Amygdala (tissue), 56 donors: ENCODE measurements at regions not wholly inside any gene's neighbourhood (a gene's known extent, or its start where the extent isn't known, plus 50 kb on each side); places are given as distances from the start of the nearest gene placed in this dataset.
A peak's percentile ranks its signal among the peaks of the same experiment; 100 is the strongest.
"Not testable (repeated sequence)": the region's sequence is repeated elsewhere in the genome, so short reads cannot be mapped to it uniquely, and the experiment has no call there.

Experiments used
- DNase-seq, 56 donors: peaks; one replicate each; lab custom pipeline; 2025; lab: John Stamatoyannopoulos, UW

- no peak for DNase-seq
These were observed 65.3 kb downstream of the CUZD1 start for GRCh38 chr10:122780391-122780790.

- no peak for DNase-seq
These were observed 65.7 kb downstream of the CUZD1 start for GRCh38 chr10:122779924-122780323.

GRCh38 chr10:122777515-122778059 lies 68.1 kb downstream of the CUZD1 start:
- no peak for DNase-seq

- peak in 10 of 56 donors; percentile 3 to 32 (median 10) for DNase-seq
These were observed 71.4 kb downstream of the CUZD1 start for GRCh38 chr10:122774231-122774630.

- not testable (repeated sequence) for DNase-seq
These were observed 71.8 kb upstream of the C10orf120 start for GRCh38 chr10:122771404-122771803.

GRCh38 chr10:122768389-122768745 lies 68.7 kb upstream of the C10orf120 start:
- no peak for DNase-seq

GRCh38 chr10:122767621-122768388 lies 68.2 kb upstream of the C10orf120 start:
- DNase-seq, result no peak

- DNase-seq, result no peak
These were observed 65.8 kb upstream of the C10orf120 start for GRCh38 chr10:122765412-122765811.

- no peak for DNase-seq
These were observed 57.0 kb upstream of the C10orf120 start for GRCh38 chr10:122756656-122757055.

- no peak for DNase-seq
These were observed 55.0 kb upstream of the C10orf120 start for GRCh38 chr10:122754491-122755235.

GRCh38 chr10:122749886-122750285 lies 50.2 kb upstream of the C10orf120 start:
- DNase-seq, result no peak
